Ovary (tissue), 7 donors: ENCODE measurements at regions not wholly inside any gene's neighbourhood (a gene's known extent, or its start where the extent isn't known, plus 50 kb on each side); places are given as distances from the start of the nearest gene placed in this dataset.

Source experiments
- DNase-seq, 5 donors: peaks; one replicate each; pipeline ENCODE4 v3.0.0-alpha.2; 2019 to 2020
- H3K27ac ChIP-seq, 2 donors: fragments of 200-600 bp; one replicate each; pipeline versions ENCODE4 v1.5.1 to v1.8.0; 2019 to 2022
- H3K27me3 ChIP-seq: fragments of 200-600 bp; one replicate; pipeline ENCODE4 v1.8.0; 2022
- H3K36me3 ChIP-seq: fragments of 200-600 bp; sonication (generic); one replicate; pipeline ENCODE4 v1.5.1; 2019
- H3K4me1 ChIP-seq: one replicate; pipeline ENCODE4 v1.8.1; 2013; ENCODE audit warnings: mild to moderate bottlenecking, moderate library complexity; ENCODE audit not compliant: insufficient read depth
- H3K4me3 ChIP-seq: fragments of 200-600 bp; sonication (generic); one replicate; pipeline ENCODE4 v1.5.1; 2017
- H3K9me3 ChIP-seq, 2 donors: fragments of 200-600 bp in 1 of 2; sonication (generic) in 1 of 2; one replicate each; pipeline versions ENCODE4 v1.5.1 to v1.8.1; 2013 to 2019; ENCODE audit warnings: mild to moderate bottlenecking in 1 of 2, moderate library complexity in 1 of 2
- CTCF ChIP-seq, 3 donors: fragments of 450-650 bp in 2 of 3; fragments of 200-600 bp in 1 of 3; IDR thresholded peaks; one replicate each; pipeline versions ENCODE4 v1.5.1 to v1.8.0; 2016 to 2022; ENCODE audit warnings: antibody characterized with exemption in 3 of 3, mild to moderate bottlenecking in 1 of 3
- EP300 ChIP-seq: sonication (generic); formaldehyde crosslinking; IDR thresholded peaks from one replicate; pipeline ENCODE4 v1.6.1; 2017; ENCODE audit warnings: antibody characterized with exemption
- POLR2A ChIP-seq: fragments of 450-650 bp; IDR thresholded peaks from one replicate; pipeline ENCODE4 v1.6.1; 2017; ENCODE audit warnings: antibody characterized with exemption, mild to moderate bottlenecking, moderate library complexity
- WGBS, 3 donors: extraction: QIAGEN DNeasy Blood & Tissue Kit in 1 of 3; methylation state at CpG; one replicate each; pipeline versions ENCODE4 v1.1.5 to v1.1.7; 2013 to 2017; 5-methylcytosine and 5-hydroxymethylcytosine counted together
- intact Hi-C, 4 donors: fragments of 100-400 bp; cut with DNase I; formaldehyde crosslinking; loops; one replicate each; pipeline versions ENCODE4 v1.11.0 to v1.15.1; 2022 to 2023
- donor health status: DM: no; HTN: no; CAD: no; lungs with moderate emphysema.
- donor health status: DM: no; HTN: no; CAD: no.
- donor health status: Bipolar disorder and iron deficiency.
- donor health status: DM: no; HTN: no; CAD: no.
- donor health status: DM: yes; HTN: yes; CAD: no.

- Histone ChIP-seq H3K36me3 (no peaks in the 10 kb centered on the region), H3K27ac (no peak overlapping the region), H3K4me1 (peaks cover 3% of the 10 kb centered on the region), H3K9me3 (no peaks in the 10 kb centered on the region), H3K4me3 (no peak overlapping the region), H3K27me3 (no peaks in the 10 kb centered on the region)
- intact Hi-C loops = no loop called here
- DNase-seq = no peak
- TF ChIP-seq CTCF (IDR thresholded peaks at IDR 0.05) (no peak), POLR2A (no peak), EP300 (no peak)
- WGBS, 3 donors = 87 to 97% (median 90%) methylated on average over 3 of the region's 3 CpGs
Observed at GRCh38 chr10:113469796-113470195, 83.1 kb upstream of the HABP2 start.

- Histone ChIP-seq H3K27ac (no peak overlapping the region), H3K9me3 (no peaks in the 10 kb centered on the region), H3K27me3 (no peaks in the 10 kb centered on the region), H3K36me3 (no peaks in the 10 kb centered on the region), H3K4me1 (peaks cover 9% of the 10 kb centered on the region), H3K4me3 (no peak overlapping the region)
- no peak for TF ChIP-seq CTCF (IDR thresholded peaks at IDR 0.05)
- TF ChIP-seq EP300 = no peak
- no peak for TF ChIP-seq POLR2A
- 86 to 90% (median 90%) methylated on average over 5 of the region's 5 CpGs for WGBS, 3 donors
- intact Hi-C loops = no loop called here
- no peak for DNase-seq
Observed at GRCh38 chr10:113470372-113471240, 82.2 kb upstream of the HABP2 start.

GRCh38 chr10:113471241-113471996, 81.4 kb upstream of the HABP2 start:
- no peak overlapping the region for H3K27ac ChIP-seq
- H3K9me3 ChIP-seq = no peaks in the 10 kb centered on the region
- no peaks in the 10 kb centered on the region for H3K36me3 ChIP-seq
- H3K27me3 ChIP-seq = no peaks in the 10 kb centered on the region
- H3K4me3 ChIP-seq = no peak overlapping the region
- WGBS, 3 donors = 90 to 94% (median 93%) methylated on average over 6 of the region's 6 CpGs
- DNase-seq = no peak
- peaks cover 13% of the 10 kb centered on the region for H3K4me1 ChIP-seq
- TF ChIP-seq CTCF (IDR thresholded peaks at IDR 0.05) (no peak), POLR2A (no peak), EP300 (no peak)
- intact Hi-C loops = no loop called here

GRCh38 chr10:113473011-113473410, 79.8 kb upstream of the HABP2 start:
- 73 to 82% (median 80%) methylated on average over 1 of the region's 1 CpG for WGBS, 3 donors
- Histone ChIP-seq H3K36me3 (no peaks in the 10 kb centered on the region), H3K27me3 (no peaks in the 10 kb centered on the region), H3K9me3 (no peaks in the 10 kb centered on the region), H3K27ac (no peak overlapping the region), H3K4me1 (peaks cover 25% of the 10 kb centered on the region), H3K4me3 (no peak overlapping the region)
- no peak for DNase-seq
- intact Hi-C loops = no loop called here
- TF ChIP-seq CTCF (IDR thresholded peaks at IDR 0.05) = no peak
- no peak for TF ChIP-seq POLR2A
- no peak for TF ChIP-seq EP300
